ENCODE measurements at regions not wholly inside any gene's neighbourhood (a gene's known extent, or its start where the extent isn't known, plus 50 kb on each side); places are given as distances from the start of the nearest gene placed in this dataset.

GRCh38 chr22:49036513-49036912 lies 791.2 kb downstream of the BRD1 start:
- Histone ChIP-seq H3K36me3 (replicated peaks in 1 of 2; ENCODE audit: control insufficient read depth in 2 of 2, insufficient read depth in 2 of 2, low read length in 2 of 2) (no peaks in the 10 kb centered on the region), H2BK5ac (ENCODE audit: low read length) (no peak overlapping the region), H4K8ac (ENCODE audit: low read depth, low read length) (no peak overlapping the region), H3K9ac (ENCODE audit: low read depth, low read length, poor library complexity) (no peak overlapping the region), H3K4me1 (ENCODE audit: control insufficient read depth in 2 of 2, insufficient read depth in 1 of 2, low read depth in 1 of 2, low read length in 2 of 2) (peaks cover 10 to 17% of the 10 kb centered on the region in 2 donors), H2BK12ac (ENCODE audit: low read length) (no peak overlapping the region), H3K4ac (ENCODE audit: low read length) (no peak overlapping the region), H3K27ac (replicated peaks; ENCODE audit: low read length) (no peak overlapping the region), H4K91ac (ENCODE audit: low read depth, low read length, poor library complexity) (no peak overlapping the region), H3K79me1 (ENCODE audit: low read depth, low read length) (no peaks in the 10 kb centered on the region), H3K27me3 (ENCODE audit: control insufficient read depth in 3 of 3, insufficient read depth in 3 of 3, low read depth in 1 of 3, low read length in 3 of 3) (no peaks in the 10 kb centered on the region), H2BK15ac (ENCODE audit: low read length) (no peak overlapping the region), H3K18ac (ENCODE audit: low read length) (no peak overlapping the region), H3K4me3 (ENCODE audit: low read length in 2 of 2) (no peak overlapping the region), H2BK120ac (ENCODE audit: low read depth, low read length) (no peak overlapping the region), H3K9me3 (replicated peaks in 1 of 2; ENCODE audit: control insufficient read depth in 2 of 2, insufficient read depth in 1 of 2, low read depth in 1 of 2, low read length in 2 of 2) (peaks cover 0 to 3% of the 10 kb centered on the region in 2 donors), H3K23ac (ENCODE audit: low read depth, low read length, poor library complexity) (no peak overlapping the region), H2AK5ac (ENCODE audit: low read depth, low read length) (no peak overlapping the region), H3K14ac (ENCODE audit: low read length) (no peak overlapping the region), H2AFZ (ENCODE audit: low read length) (no peak overlapping the region), H3K4me2 (ENCODE audit: insufficient read depth, low read length, poor library complexity, severe bottlenecking) (no peak overlapping the region)
- WGBS, 2 donors (ENCODE audit: extremely low coverage in 2 of 2, insufficient read length in 2 of 2, insufficient replicate concordance in 1 of 2): no CpG with 5 or more reads among the region's 10 CpGs
- no peak for DNase-seq (ENCODE audit: low spot score)

- no peak overlapping the region for H3K27ac ChIP-seq (replicated peaks; ENCODE audit: low read length)
- H3K14ac ChIP-seq (ENCODE audit: low read length): peak overlapping the region; percentile 63
- no peaks in the 10 kb centered on the region for H3K79me1 ChIP-seq (ENCODE audit: low read depth, low read length)
- H3K9ac ChIP-seq (ENCODE audit: low read depth, low read length, poor library complexity): peak overlapping the region; percentile 15
- no peak for DNase-seq (ENCODE audit: low spot score)
- H3K9me3 ChIP-seq (replicated peaks in 1 of 2; ENCODE audit: control insufficient read depth in 2 of 2, insufficient read depth in 1 of 2, low read depth in 1 of 2, low read length in 2 of 2): peaks cover 0 to 3% of the 10 kb centered on the region in 2 donors
- H2BK12ac ChIP-seq (ENCODE audit: low read length): peak overlapping the region; percentile 7
- H3K23ac ChIP-seq (ENCODE audit: low read depth, low read length, poor library complexity): no peak overlapping the region
- no peaks in the 10 kb centered on the region for H3K36me3 ChIP-seq (replicated peaks in 1 of 2; ENCODE audit: control insufficient read depth in 2 of 2, insufficient read depth in 2 of 2, low read length in 2 of 2)
- H2AFZ ChIP-seq (ENCODE audit: low read length): no peak overlapping the region
- H3K27me3 ChIP-seq (ENCODE audit: control insufficient read depth in 3 of 3, insufficient read depth in 3 of 3, low read depth in 1 of 3, low read length in 3 of 3): no peaks in the 10 kb centered on the region
- no peak overlapping the region for H3K4me2 ChIP-seq (ENCODE audit: insufficient read depth, low read length, poor library complexity, severe bottlenecking)
- H3K4ac ChIP-seq (ENCODE audit: low read length): no peak overlapping the region
- H3K4me3 ChIP-seq (ENCODE audit: low read length in 2 of 2): no peak overlapping the region
- H2BK15ac ChIP-seq (ENCODE audit: low read length): peak overlapping the region; percentile 83
- H4K8ac ChIP-seq (ENCODE audit: low read depth, low read length): no peak overlapping the region
- no peak overlapping the region for H2BK120ac ChIP-seq (ENCODE audit: low read depth, low read length)
- H4K91ac ChIP-seq (ENCODE audit: low read depth, low read length, poor library complexity): no peak overlapping the region
- H3K18ac ChIP-seq (ENCODE audit: low read length): peak overlapping the region; percentile 44
- H3K4me1 ChIP-seq (ENCODE audit: control insufficient read depth in 2 of 2, insufficient read depth in 1 of 2, low read depth in 1 of 2, low read length in 2 of 2): peaks cover 10 to 17% of the 10 kb centered on the region in 2 donors
- no CpG with 5 or more reads among the region's 23 CpGs for WGBS, 2 donors (ENCODE audit: extremely low coverage in 2 of 2, insufficient read length in 2 of 2, insufficient replicate concordance in 1 of 2)
- H2AK5ac ChIP-seq (ENCODE audit: low read depth, low read length): peak overlapping the region; percentile 56
- H2BK5ac ChIP-seq (ENCODE audit: low read length): no peak overlapping the region
Observed at GRCh38 chr22:49035818-49036457, 791.7 kb downstream of the BRD1 start.

DNA sequence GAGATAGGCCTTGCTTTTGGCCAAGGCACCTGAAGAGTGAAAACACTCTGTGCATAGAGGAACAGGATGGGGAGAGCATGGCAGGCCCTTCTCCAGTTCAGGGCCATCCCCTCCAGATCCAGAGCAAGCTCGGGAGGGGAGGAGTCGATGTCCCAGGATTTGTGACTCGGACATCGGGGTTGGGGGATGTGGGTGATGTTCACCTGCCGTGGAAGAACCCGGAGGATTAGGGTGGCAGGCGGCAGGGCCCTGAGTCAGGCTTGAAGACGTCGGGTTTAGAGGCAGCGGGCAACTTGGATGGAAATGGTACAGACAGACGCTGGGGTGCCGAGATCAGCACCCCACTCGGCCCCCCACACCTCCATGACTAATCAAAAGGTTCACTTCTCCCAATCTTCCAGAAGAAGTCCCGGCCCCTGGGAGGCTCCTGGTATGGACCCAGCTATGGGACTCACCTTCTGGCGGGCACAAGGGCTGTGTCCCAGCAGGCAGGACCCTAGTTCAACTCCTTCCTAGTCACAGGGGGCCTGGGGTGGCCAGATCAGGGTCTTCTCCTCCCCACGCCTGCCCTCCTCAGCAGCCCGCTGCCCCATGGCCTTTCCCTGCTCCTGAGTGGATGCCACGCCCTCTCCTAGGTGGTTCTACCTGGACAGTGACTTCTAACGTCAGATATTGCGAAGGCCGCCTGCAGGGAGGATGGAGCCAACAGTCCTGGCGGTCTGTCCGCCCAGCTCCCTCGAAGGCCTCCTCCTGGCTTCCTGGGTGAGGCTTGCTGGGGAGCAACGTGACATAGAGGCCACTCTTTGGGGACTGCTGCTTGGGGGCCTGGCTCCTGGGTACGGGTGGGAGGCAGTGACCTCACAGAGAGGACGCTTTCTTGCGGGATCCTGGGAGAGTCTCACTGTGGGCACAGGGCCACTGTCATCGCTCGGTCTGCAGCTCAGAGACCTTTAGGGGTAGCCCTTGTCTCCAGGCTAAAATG lies 792.5 kb downstream of the BRD1 start:
- DNase-seq (ENCODE audit: low spot score): no peak
- Histone ChIP-seq H2AK5ac (ENCODE audit: low read depth, low read length) (peak overlapping the region; percentile 86), H3K79me1 (ENCODE audit: low read depth, low read length) (no peaks in the 10 kb centered on the region), H3K27me3 (ENCODE audit: control insufficient read depth in 3 of 3, insufficient read depth in 3 of 3, low read depth in 1 of 3, low read length in 3 of 3) (no peaks in the 10 kb centered on the region), H3K4me3 (ENCODE audit: low read length in 2 of 2) (no peak overlapping the region), H3K14ac (ENCODE audit: low read length) (no peak overlapping the region), H2BK15ac (ENCODE audit: low read length) (peak overlapping the region; percentile 83), H3K23ac (ENCODE audit: low read depth, low read length, poor library complexity) (no peak overlapping the region), H3K9me3 (replicated peaks in 1 of 2; ENCODE audit: control insufficient read depth in 2 of 2, insufficient read depth in 1 of 2, low read depth in 1 of 2, low read length in 2 of 2) (peaks cover 0 to 3% of the 10 kb centered on the region in 2 donors), H2AFZ (ENCODE audit: low read length) (no peak overlapping the region), H2BK12ac (ENCODE audit: low read length) (peak overlapping the region; percentile 7), H3K9ac (ENCODE audit: low read depth, low read length, poor library complexity) (no peak overlapping the region), H3K4ac (ENCODE audit: low read length) (no peak overlapping the region), H2BK5ac (ENCODE audit: low read length) (no peak overlapping the region), H3K4me2 (ENCODE audit: insufficient read depth, low read length, poor library complexity, severe bottlenecking) (no peak overlapping the region), H3K36me3 (replicated peaks in 1 of 2; ENCODE audit: control insufficient read depth in 2 of 2, insufficient read depth in 2 of 2, low read length in 2 of 2) (no peaks in the 10 kb centered on the region), H4K8ac (ENCODE audit: low read depth, low read length) (no peak overlapping the region), H3K4me1 (ENCODE audit: control insufficient read depth in 2 of 2, insufficient read depth in 1 of 2, low read depth in 1 of 2, low read length in 2 of 2) (peaks cover 10 to 17% of the 10 kb centered on the region in 2 donors), H2BK120ac (ENCODE audit: low read depth, low read length) (no peak overlapping the region), H3K27ac (replicated peaks; ENCODE audit: low read length) (no peak overlapping the region), H3K18ac (ENCODE audit: low read length) (peak overlapping the region; percentile 55), H4K91ac (ENCODE audit: low read depth, low read length, poor library complexity) (no peak overlapping the region)
- no CpG with 5 or more reads among the region's 30 CpGs for WGBS, 2 donors (ENCODE audit: extremely low coverage in 2 of 2, insufficient read length in 2 of 2, insufficient replicate concordance in 1 of 2)

GRCh38 chr22:49033616-49034015 lies 794.1 kb downstream of the BRD1 start:
- Histone ChIP-seq H3K18ac (ENCODE audit: low read length) (peak overlapping the region; percentile 44), H3K9me3 (replicated peaks in 1 of 2; ENCODE audit: control insufficient read depth in 2 of 2, insufficient read depth in 1 of 2, low read depth in 1 of 2, low read length in 2 of 2) (peaks cover 0 to 3% of the 10 kb centered on the region in 2 donors), H3K79me1 (ENCODE audit: low read depth, low read length) (no peaks in the 10 kb centered on the region), H2BK12ac (ENCODE audit: low read length) (peak overlapping the region; percentile 14), H3K14ac (ENCODE audit: low read length) (no peak overlapping the region), H2BK15ac (ENCODE audit: low read length) (peak overlapping the region; percentile 63), H3K23ac (ENCODE audit: low read depth, low read length, poor library complexity) (no peak overlapping the region), H3K4me1 (ENCODE audit: control insufficient read depth in 2 of 2, insufficient read depth in 1 of 2, low read depth in 1 of 2, low read length in 2 of 2) (peaks cover 10 to 17% of the 10 kb centered on the region in 2 donors), H2AFZ (ENCODE audit: low read length) (no peak overlapping the region), H2BK120ac (ENCODE audit: low read depth, low read length) (no peak overlapping the region), H2AK5ac (ENCODE audit: low read depth, low read length) (peak overlapping the region; percentile 90), H4K91ac (ENCODE audit: low read depth, low read length, poor library complexity) (no peak overlapping the region), H3K36me3 (replicated peaks in 1 of 2; ENCODE audit: control insufficient read depth in 2 of 2, insufficient read depth in 2 of 2, low read length in 2 of 2) (no peaks in the 10 kb centered on the region), H3K9ac (ENCODE audit: low read depth, low read length, poor library complexity) (no peak overlapping the region), H3K27me3 (ENCODE audit: control insufficient read depth in 3 of 3, insufficient read depth in 3 of 3, low read depth in 1 of 3, low read length in 3 of 3) (no peaks in the 10 kb centered on the region), H2BK5ac (ENCODE audit: low read length) (no peak overlapping the region), H3K4me2 (ENCODE audit: insufficient read depth, low read length, poor library complexity, severe bottlenecking) (no peak overlapping the region), H3K4ac (ENCODE audit: low read length) (no peak overlapping the region), H4K8ac (ENCODE audit: low read depth, low read length) (no peak overlapping the region), H3K4me3 (ENCODE audit: low read length in 2 of 2) (no peak overlapping the region), H3K27ac (replicated peaks; ENCODE audit: low read length) (no peak overlapping the region)
- no peak for DNase-seq (ENCODE audit: low spot score)
- WGBS, 2 donors (ENCODE audit: extremely low coverage in 2 of 2, insufficient read length in 2 of 2, insufficient replicate concordance in 1 of 2): no CpG with 5 or more reads among the region's 9 CpGs
